Uterus (tissue), 3 donors: ENCODE measurements at regions not wholly inside any gene's neighbourhood (a gene's known extent, or its start where the extent isn't known, plus 50 kb on each side); places are given as distances from the start of the nearest gene placed in this dataset.

Experiments used
- DNase-seq, 2 donors: peaks; one replicate each; pipeline ENCODE4 v3.0.0-alpha.2; 2019 to 2020
- H3K27ac ChIP-seq, 2 donors: fragments of 200-600 bp; sonication (generic); 1 replicate in 1 of 2; 2 replicates in 1 of 2; pipeline ENCODE4 v1.5.1; 2016 to 2018
- H3K27me3 ChIP-seq, 2 donors: fragments of 200-600 bp; sonication (generic); one replicate each; pipeline ENCODE4 v1.5.1; 2018 to 2019; ENCODE audit warnings: control low read depth in 1 of 2
- H3K36me3 ChIP-seq, 2 donors: fragments of 200-600 bp; sonication (generic); one replicate each; pipeline ENCODE4 v1.5.1; 2019; ENCODE audit warnings: control low read depth in 1 of 2
- H3K4me1 ChIP-seq, 2 donors: fragments of 200-600 bp; sonication (generic); one replicate each; pipeline ENCODE4 v1.5.1; 2018 to 2019; ENCODE audit warnings: control low read depth in 1 of 2
- H3K4me3 ChIP-seq, 2 donors: fragments of 200-600 bp; sonication (generic); 1 replicate in 1 of 2; 2 replicates in 1 of 2; pipeline ENCODE4 v1.5.1; 2018 to 2019; ENCODE audit warnings: mild to moderate bottlenecking in 1 of 2
- H3K9me3 ChIP-seq, 2 donors: fragments of 200-600 bp; sonication (generic); one replicate each; pipeline ENCODE4 v1.5.1; 2019; ENCODE audit warnings: control low read depth in 1 of 2
- POLR2A ChIP-seq, 2 donors: fragments of 450-650 bp; IDR thresholded peaks; one replicate each; pipeline ENCODE4 v1.6.1; 2016; ENCODE audit warnings: antibody characterized with exemption in 2 of 2, mild to moderate bottlenecking in 1 of 2, moderate library complexity in 1 of 2
- intact Hi-C: fragments of 100-400 bp; cut with DNase I; formaldehyde crosslinking; loops from one replicate; pipeline ENCODE4 v1.15.1; 2023; ENCODE audit warnings: low total_unique reads
- TF ChIP-seq, protein P1 (sequence below), 4 experiments: fragments of 200-600 bp in 2 of 4; fragments of 450-650 bp in 2 of 4; sonication (generic) in 2 of 4; IDR thresholded peaks; one replicate each; pipeline ENCODE4 v1.5.1; 2016 to 2019; ENCODE audit warnings: antibody characterized with exemption in 4 of 4, mild to moderate bottlenecking in 2 of 4, moderate library complexity in 1 of 4
- donor health status: DM: yes; HTN: yes; CAD: no.

GRCh38 chr12:24469089-24469488, 479.8 kb downstream of the BCAT1 start:
- intact Hi-C loops, result no loop called here
- no peak for DNase-seq
- no peak for TF ChIP-seq POLR2A (IDR thresholded peaks at IDR 0.05)
- TF ChIP-seq, protein P1, sequence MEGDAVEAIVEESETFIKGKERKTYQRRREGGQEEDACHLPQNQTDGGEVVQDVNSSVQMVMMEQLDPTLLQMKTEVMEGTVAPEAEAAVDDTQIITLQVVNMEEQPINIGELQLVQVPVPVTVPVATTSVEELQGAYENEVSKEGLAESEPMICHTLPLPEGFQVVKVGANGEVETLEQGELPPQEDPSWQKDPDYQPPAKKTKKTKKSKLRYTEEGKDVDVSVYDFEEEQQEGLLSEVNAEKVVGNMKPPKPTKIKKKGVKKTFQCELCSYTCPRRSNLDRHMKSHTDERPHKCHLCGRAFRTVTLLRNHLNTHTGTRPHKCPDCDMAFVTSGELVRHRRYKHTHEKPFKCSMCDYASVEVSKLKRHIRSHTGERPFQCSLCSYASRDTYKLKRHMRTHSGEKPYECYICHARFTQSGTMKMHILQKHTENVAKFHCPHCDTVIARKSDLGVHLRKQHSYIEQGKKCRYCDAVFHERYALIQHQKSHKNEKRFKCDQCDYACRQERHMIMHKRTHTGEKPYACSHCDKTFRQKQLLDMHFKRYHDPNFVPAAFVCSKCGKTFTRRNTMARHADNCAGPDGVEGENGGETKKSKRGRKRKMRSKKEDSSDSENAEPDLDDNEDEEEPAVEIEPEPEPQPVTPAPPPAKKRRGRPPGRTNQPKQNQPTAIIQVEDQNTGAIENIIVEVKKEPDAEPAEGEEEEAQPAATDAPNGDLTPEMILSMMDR (IDR thresholded peaks at IDR 0.05), result no peak
- Histone ChIP-seq H3K4me1 (no peaks in the 10 kb centered on the region), H3K4me3 (no peak overlapping the region), H3K27ac (no peak overlapping the region), H3K9me3 (no peaks in the 10 kb centered on the region), H3K36me3 (no peaks in the 10 kb centered on the region), H3K27me3 (no peaks in the 10 kb centered on the region)

GRCh38 chr12:24467226-24467625, 481.7 kb downstream of the BCAT1 start:
- no peak overlapping the region for H3K4me3 ChIP-seq
- no peaks in the 10 kb centered on the region for H3K27me3 ChIP-seq
- no peak overlapping the region for H3K27ac ChIP-seq
- DNase-seq, result no peak
- no peaks in the 10 kb centered on the region for H3K4me1 ChIP-seq
- no peaks in the 10 kb centered on the region for H3K36me3 ChIP-seq
- TF ChIP-seq, protein P1 (IDR thresholded peaks at IDR 0.05), result no peak
- no peak for TF ChIP-seq POLR2A (IDR thresholded peaks at IDR 0.05)
- intact Hi-C loops, result no loop called here
- no peaks in the 10 kb centered on the region for H3K9me3 ChIP-seq

- DNase-seq, result no peak
- no peaks in the 10 kb centered on the region for H3K9me3 ChIP-seq
- no peak overlapping the region for H3K27ac ChIP-seq
- no peaks in the 10 kb centered on the region for H3K4me1 ChIP-seq
- no peak overlapping the region for H3K4me3 ChIP-seq
- no peaks in the 10 kb centered on the region for H3K27me3 ChIP-seq
- no peaks in the 10 kb centered on the region for H3K36me3 ChIP-seq
- TF ChIP-seq, protein P1 (IDR thresholded peaks at IDR 0.05), result no peak
- no peak for TF ChIP-seq POLR2A (IDR thresholded peaks at IDR 0.05)
- intact Hi-C loops, result no loop called here
Measured at GRCh38 chr12:24463375-24463774, 485.5 kb downstream of the BCAT1 start.

- no peak overlapping the region for H3K4me3 ChIP-seq
- H3K4me1 ChIP-seq, result no peaks in the 10 kb centered on the region
- no peak overlapping the region for H3K27ac ChIP-seq
- no peaks in the 10 kb centered on the region for H3K27me3 ChIP-seq
- TF ChIP-seq, protein P1 (IDR thresholded peaks at IDR 0.05), result no peak
- no peak for TF ChIP-seq POLR2A (IDR thresholded peaks at IDR 0.05)
- no peak for DNase-seq
- intact Hi-C loops, result no loop called here
- no peaks in the 10 kb centered on the region for H3K36me3 ChIP-seq
- H3K9me3 ChIP-seq, result no peaks in the 10 kb centered on the region
Measured at GRCh38 chr12:24462946-24463345, 486.0 kb downstream of the BCAT1 start.

- no peaks in the 10 kb centered on the region for H3K27me3 ChIP-seq
- intact Hi-C loops, result no loop called here
- TF ChIP-seq POLR2A (IDR thresholded peaks at IDR 0.05), result no peak
- TF ChIP-seq, protein P1 (IDR thresholded peaks at IDR 0.05), result no peak
- H3K9me3 ChIP-seq, result no peaks in the 10 kb centered on the region
- H3K4me3 ChIP-seq, result no peak overlapping the region
- H3K27ac ChIP-seq, result no peak overlapping the region
- no peak for DNase-seq
- H3K4me1 ChIP-seq, result no peaks in the 10 kb centered on the region
- no peaks in the 10 kb centered on the region for H3K36me3 ChIP-seq
Measured at GRCh38 chr12:24460506-24460905, 488.4 kb downstream of the BCAT1 start.
